ENCODE measurements at regions not wholly inside any gene's neighbourhood (a gene's known extent, or its start where the extent isn't known, plus 50 kb on each side); places are given as distances from the start of the nearest gene placed in this dataset.
A peak's percentile ranks its signal among the peaks of the same experiment; 100 is the strongest.

DNA sequence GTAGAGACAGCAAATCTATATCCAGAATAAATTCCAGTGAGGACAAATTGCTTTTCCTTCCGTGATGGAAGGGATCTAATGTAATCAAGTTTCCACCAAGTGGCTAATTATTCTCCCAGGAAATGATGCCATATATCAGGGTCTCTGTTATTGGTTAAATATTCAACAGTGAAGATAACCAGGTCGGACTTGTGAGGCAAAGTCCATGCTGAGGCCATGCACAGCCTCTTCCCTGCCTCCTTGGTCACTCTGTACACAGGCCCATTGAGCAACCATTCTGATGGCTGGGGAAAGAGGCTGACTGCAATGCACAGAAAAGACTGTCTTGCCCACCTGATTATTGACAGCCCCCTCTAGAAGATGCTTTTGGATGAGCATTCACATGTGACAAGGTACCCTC lies 90.1 kb downstream of the TNFAIP2 start:
- Histone ChIP-seq H3K27me3 (ENCODE audit: control insufficient read depth, insufficient read depth, low read length) (peaks cover 11% of the 10 kb centered on the region), H3K4me1 (ENCODE audit: control insufficient read depth, insufficient read depth, low read length) (no peaks in the 10 kb centered on the region), H3K9me3 (ENCODE audit: control insufficient read depth, low read length) (no peaks in the 10 kb centered on the region), H3K4me3 (ENCODE audit: low read length) (no peak overlapping the region), H3K9ac (ENCODE audit: low read length) (no peak overlapping the region), H3K36me3 (ENCODE audit: control insufficient read depth, insufficient read depth, low read length) (no peaks in the 10 kb centered on the region)

DNA sequence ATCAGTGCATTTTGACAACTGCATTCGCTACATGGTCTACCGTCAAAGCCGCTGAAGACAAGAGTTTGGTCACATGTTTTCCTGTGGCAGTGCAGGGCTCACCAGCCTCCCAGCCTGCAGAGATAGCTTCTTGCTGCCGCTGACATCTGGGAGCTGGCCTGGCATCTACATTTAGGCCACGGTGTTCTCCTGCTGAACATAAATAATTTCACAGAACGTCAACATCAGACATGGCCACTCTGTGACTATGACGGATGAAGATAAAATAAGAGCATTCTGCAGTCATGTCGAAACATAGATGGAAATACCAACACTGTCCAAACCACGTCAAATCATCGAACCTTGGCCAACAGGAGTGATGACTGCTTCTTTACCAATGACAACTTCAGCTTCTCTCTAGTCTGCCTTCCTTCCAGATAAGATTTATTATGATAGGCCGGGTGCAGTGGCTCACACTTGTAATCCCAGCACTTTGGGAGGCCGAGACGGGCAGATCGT lies 91.2 kb downstream of the TNFAIP2 start:
- Histone ChIP-seq H3K9ac (ENCODE audit: low read length) (no peak overlapping the region), H3K36me3 (ENCODE audit: control insufficient read depth, insufficient read depth, low read length) (no peaks in the 10 kb centered on the region), H3K27me3 (ENCODE audit: control insufficient read depth, insufficient read depth, low read length) (peaks cover 3% of the 10 kb centered on the region), H3K9me3 (ENCODE audit: control insufficient read depth, low read length) (no peaks in the 10 kb centered on the region), H3K4me3 (ENCODE audit: low read length) (no peak overlapping the region), H3K4me1 (ENCODE audit: control insufficient read depth, insufficient read depth, low read length) (no peaks in the 10 kb centered on the region)

DNA sequence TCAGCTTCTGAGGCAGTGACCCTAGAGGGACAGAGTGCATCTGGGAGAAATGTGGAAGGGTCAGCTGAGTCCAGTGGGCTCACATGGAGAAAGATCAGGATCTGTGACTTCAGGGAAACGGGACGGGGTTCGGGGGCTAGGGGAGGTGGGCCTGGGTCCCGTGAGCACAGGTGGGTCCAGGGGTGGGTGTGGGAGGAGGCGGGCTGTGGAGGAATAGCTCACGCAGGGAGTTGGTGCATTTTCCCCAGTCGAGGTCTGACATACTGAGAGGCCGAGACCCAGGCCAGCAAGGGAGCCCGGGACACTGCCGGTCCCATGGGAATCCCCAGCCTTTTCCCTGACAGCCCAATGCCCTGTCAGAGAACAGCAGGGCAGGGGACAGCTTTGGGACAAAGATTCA lies 93.1 kb downstream of the TNFAIP2 start:
- Histone ChIP-seq H3K4me1 (ENCODE audit: control insufficient read depth, insufficient read depth, low read length) (no peaks in the 10 kb centered on the region), H3K27me3 (ENCODE audit: control insufficient read depth, insufficient read depth, low read length) (peaks cover 14% of the 10 kb centered on the region), H3K36me3 (ENCODE audit: control insufficient read depth, insufficient read depth, low read length) (no peaks in the 10 kb centered on the region), H3K9ac (ENCODE audit: low read length) (no peak overlapping the region), H3K4me3 (ENCODE audit: low read length) (no peak overlapping the region), H3K9me3 (ENCODE audit: control insufficient read depth, low read length) (no peaks in the 10 kb centered on the region)

DNA sequence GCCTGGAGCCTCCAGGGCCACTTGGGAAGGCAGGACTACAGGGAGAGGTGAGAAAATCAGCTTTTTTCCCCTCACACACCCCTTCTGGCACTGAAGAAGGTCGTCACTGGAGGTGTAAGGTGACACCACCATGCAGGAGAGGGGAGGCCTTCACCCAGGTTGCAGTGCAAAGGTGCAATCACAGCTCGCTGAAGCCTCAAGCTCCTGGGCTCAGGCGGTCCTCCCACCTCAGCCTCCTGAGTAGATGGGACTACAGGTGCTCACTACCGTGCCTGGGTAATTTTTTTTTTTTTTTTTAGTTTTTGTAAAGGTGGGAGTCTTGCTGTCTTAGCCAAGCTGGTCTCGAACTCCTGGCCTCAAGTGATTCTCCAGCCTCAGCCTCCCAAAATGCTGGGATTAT lies 93.6 kb downstream of the TNFAIP2 start:
- Histone ChIP-seq H3K27me3 (ENCODE audit: control insufficient read depth, insufficient read depth, low read length) (peaks cover 19% of the 10 kb centered on the region), H3K4me3 (ENCODE audit: low read length) (no peak overlapping the region), H3K4me1 (ENCODE audit: control insufficient read depth, insufficient read depth, low read length) (no peaks in the 10 kb centered on the region), H3K36me3 (ENCODE audit: control insufficient read depth, insufficient read depth, low read length) (no peaks in the 10 kb centered on the region), H3K9me3 (ENCODE audit: control insufficient read depth, low read length) (no peaks in the 10 kb centered on the region), H3K9ac (ENCODE audit: low read length) (no peak overlapping the region)

DNA sequence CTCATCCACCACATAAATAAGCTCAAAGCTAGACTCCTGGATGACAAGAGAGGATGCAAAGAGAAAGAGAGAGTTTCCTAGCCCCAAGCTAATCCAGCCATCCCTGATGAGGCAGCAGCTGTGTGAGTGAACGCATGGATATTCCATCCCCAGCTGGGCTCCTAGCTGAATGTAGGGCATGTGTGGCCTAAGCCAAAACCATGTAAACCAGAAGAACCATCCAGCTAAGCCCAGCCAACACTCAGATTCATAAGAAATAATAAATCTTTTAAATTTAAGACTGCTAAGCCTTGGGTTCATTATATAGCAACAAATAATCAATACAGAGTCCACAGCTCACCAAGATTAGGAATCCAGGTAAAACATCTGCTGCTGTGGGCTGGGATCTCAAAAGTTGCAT lies 94.3 kb downstream of the TNFAIP2 start:
- Histone ChIP-seq H3K27me3 (ENCODE audit: control insufficient read depth, insufficient read depth, low read length) (peaks cover 24% of the 10 kb centered on the region), H3K4me1 (ENCODE audit: control insufficient read depth, insufficient read depth, low read length) (no peaks in the 10 kb centered on the region), H3K9me3 (ENCODE audit: control insufficient read depth, low read length) (no peaks in the 10 kb centered on the region), H3K9ac (ENCODE audit: low read length) (no peak overlapping the region), H3K4me3 (ENCODE audit: low read length) (no peak overlapping the region), H3K36me3 (ENCODE audit: control insufficient read depth, insufficient read depth, low read length) (no peaks in the 10 kb centered on the region)

DNA sequence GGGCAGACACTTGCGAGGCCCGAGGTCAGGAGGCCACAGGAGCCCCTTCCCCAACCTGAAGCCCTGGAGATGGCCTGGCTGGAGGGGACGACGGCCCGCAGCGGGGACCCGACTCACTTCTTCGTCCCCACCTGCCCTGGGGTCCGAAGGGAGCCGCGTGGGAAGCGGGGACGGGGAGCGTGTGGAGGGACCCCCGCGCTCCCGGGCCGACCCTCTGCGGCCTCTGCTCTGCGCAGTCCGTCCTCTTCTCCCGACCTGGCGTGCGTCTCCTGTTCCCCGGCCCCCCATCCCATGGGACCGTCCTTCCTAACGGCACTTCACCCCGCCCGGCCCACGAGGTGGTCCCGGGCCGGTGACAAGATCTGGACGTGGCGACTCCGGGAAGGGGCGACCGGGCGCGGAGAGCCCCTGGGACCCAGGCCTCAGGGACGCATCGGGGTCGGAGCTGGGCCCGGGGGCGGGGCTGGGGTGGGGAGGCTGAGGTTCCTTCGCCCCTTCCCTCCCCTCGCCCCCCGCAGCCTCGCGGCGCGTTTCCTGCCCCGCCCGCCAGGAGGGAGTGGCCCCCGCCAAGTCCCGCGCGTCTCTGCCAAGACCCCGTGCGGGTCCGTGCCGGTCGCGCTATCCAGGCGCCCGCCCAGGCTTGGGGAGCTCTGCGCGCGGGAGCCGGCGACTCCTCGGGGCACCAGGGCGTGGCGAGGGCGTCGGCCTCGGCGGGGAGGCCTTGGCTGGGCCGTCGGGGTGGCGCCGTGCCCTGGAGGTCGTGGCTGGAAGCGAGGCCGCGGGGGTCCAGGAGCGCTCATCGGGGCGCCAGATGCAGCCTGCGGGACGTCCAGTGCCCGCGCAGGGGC lies 97.1 kb downstream of the TNFAIP2 start:
- H3K9me3 ChIP-seq (ENCODE audit: control insufficient read depth, low read length) = no peaks in the 10 kb centered on the region
- H3K4me1 ChIP-seq (ENCODE audit: control insufficient read depth, insufficient read depth, low read length) = peaks cover 4% of the 10 kb centered on the region
- peaks cover 30% of the 10 kb centered on the region for H3K27me3 ChIP-seq (ENCODE audit: control insufficient read depth, insufficient read depth, low read length)
- no peak overlapping the region for H3K4me3 ChIP-seq (ENCODE audit: low read length)
- no peak overlapping the region for H3K9ac ChIP-seq (ENCODE audit: low read length)
- no peaks in the 10 kb centered on the region for H3K36me3 ChIP-seq (ENCODE audit: control insufficient read depth, insufficient read depth, low read length)

DNA sequence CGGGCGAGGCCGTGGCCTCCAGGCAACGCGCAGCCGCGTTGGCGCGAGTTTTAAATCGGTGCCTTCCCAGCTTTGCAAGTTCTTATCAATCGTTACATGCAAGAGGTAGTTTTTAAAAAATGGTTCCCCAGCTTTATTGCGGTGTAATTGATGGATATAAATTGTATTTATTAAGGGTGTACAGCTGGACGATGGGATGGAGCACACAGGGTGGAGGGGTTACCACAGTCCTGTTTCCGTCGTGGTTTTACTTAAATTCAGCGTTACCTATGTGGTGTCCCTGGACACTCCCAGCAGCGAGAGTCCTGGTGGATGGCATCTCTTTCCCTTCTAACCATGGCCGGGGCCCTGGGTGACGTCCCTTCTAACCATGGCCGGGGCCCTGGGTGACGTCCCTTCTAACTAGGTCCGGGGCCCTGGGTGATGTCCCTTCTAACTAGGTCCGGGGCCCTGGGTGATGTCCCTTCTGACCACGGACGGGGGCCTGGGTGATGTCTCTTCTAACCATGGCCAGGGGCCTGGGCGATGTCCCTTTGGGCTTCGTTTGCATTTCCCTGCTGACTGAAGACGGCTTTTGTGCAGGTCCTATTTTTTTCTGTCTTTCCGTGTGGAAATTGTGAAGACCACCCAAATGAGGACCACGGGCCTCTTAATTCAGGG lies 97.9 kb downstream of the TNFAIP2 start:
- H3K9me3 ChIP-seq (ENCODE audit: control insufficient read depth, low read length) = no peaks in the 10 kb centered on the region
- H3K4me3 ChIP-seq (ENCODE audit: low read length) = no peak overlapping the region

DNA sequence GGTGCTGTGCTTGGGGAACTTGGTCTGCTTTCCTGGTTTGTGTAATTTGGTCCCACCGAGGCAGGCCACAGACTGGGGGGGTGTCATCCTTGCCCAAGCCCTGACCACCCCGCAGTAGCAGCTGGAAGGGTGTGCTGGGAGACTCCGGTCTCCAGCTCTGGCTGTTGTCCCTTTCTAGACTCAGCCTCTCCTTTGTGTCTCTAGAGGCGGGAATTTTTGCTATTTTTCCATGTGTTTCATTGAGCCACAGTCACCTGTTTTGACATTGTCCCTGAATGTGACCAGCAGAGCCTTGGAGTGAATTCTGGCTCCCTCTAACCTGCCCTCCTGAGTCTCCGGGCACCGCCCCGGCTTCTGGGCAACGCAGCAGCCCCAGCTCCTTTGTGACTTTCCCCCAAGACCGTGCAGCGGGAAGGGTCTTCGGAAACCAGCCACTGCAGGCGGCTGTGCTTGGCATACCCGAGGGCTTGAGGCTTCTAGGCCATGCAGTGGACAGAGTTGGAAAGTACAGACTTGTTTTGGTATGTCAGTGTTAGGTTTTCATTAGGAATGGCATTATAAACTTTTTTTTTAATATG lies 98.6 kb downstream of the TNFAIP2 start:
- no peak overlapping the region for H3K4me3 ChIP-seq (ENCODE audit: low read length)
- H3K4me1 ChIP-seq (ENCODE audit: control insufficient read depth, insufficient read depth, low read length) = peaks cover 4% of the 10 kb centered on the region
- H3K27me3 ChIP-seq (ENCODE audit: control insufficient read depth, insufficient read depth, low read length) = peaks cover 33% of the 10 kb centered on the region
- no peaks in the 10 kb centered on the region for H3K36me3 ChIP-seq (ENCODE audit: control insufficient read depth, insufficient read depth, low read length)
- no peaks in the 10 kb centered on the region for H3K9me3 ChIP-seq (ENCODE audit: control insufficient read depth, low read length)
- H3K9ac ChIP-seq (ENCODE audit: low read length) = no peak overlapping the region

More for the DNA sequence above, 97.9 kb downstream of the TNFAIP2 start:
- no peaks in the 10 kb centered on the region for H3K36me3 ChIP-seq (ENCODE audit: control insufficient read depth, insufficient read depth, low read length)
- H3K9ac ChIP-seq (ENCODE audit: low read length) = no peak overlapping the region
- H3K4me1 ChIP-seq (ENCODE audit: control insufficient read depth, insufficient read depth, low read length) = peaks cover 4% of the 10 kb centered on the region
- peaks cover 33% of the 10 kb centered on the region for H3K27me3 ChIP-seq (ENCODE audit: control insufficient read depth, insufficient read depth, low read length)

DNA sequence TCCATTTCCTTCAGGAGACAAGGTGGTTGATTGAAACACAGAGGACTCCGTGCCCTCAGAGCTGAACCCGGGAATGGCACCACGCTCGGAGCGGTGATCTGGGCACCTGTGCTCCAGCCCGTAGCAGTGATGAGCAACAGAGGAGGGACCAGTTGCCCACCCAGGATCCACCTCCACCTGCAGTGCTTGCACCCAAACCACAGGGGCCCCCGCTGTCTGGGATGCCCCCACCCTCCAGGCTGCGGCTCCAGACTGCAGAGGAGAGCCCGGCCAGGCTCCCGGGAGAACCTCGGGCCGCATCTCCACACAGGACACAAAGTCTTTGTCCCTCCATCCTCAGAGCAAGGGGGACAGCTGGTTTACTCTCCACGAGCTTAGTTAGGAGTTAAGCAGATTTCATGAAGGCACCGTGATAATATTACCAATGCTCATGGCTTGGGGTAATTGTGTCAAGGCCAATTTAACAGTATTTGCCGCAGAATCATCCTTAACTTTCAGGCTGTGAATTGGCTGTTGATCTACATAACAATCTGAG lies 100.6 kb downstream of the TNFAIP2 start:
- no peak overlapping the region for H3K9ac ChIP-seq (ENCODE audit: low read length)
- peaks cover 33% of the 10 kb centered on the region for H3K27me3 ChIP-seq (ENCODE audit: control insufficient read depth, insufficient read depth, low read length)
- peaks cover 4% of the 10 kb centered on the region for H3K4me1 ChIP-seq (ENCODE audit: control insufficient read depth, insufficient read depth, low read length)
- no peaks in the 10 kb centered on the region for H3K36me3 ChIP-seq (ENCODE audit: control insufficient read depth, insufficient read depth, low read length)
- H3K9me3 ChIP-seq (ENCODE audit: control insufficient read depth, low read length) = no peaks in the 10 kb centered on the region
- no peak overlapping the region for H3K4me3 ChIP-seq (ENCODE audit: low read length)

DNA sequence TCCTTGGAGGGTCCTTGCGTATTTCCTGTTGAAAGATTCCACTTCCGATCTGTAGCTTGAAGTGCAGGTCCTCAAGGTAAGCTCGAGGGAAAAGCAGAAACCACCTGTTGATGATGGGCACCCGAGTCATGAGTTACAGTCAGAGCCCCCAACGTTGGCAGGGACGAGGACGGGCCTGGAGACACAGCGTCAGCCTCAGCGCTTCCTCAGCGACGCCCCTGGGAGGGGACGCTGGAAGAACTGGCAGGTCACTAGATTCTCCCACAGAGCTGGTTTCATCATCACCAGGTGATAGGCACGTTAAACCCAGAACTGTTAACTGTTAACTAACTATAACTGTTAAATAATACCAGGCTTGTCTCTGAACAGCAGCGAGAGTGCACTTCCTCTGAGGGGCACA lies 101.8 kb downstream of the TNFAIP2 start:
- Histone ChIP-seq H3K9ac (ENCODE audit: low read length) (peak overlapping the region; percentile 12), H3K36me3 (ENCODE audit: control insufficient read depth, insufficient read depth, low read length) (no peaks in the 10 kb centered on the region), H3K4me1 (ENCODE audit: control insufficient read depth, insufficient read depth, low read length) (peaks cover 4% of the 10 kb centered on the region), H3K4me3 (ENCODE audit: low read length) (no peak overlapping the region), H3K27me3 (ENCODE audit: control insufficient read depth, insufficient read depth, low read length) (peaks cover 29% of the 10 kb centered on the region), H3K9me3 (ENCODE audit: control insufficient read depth, low read length) (no peaks in the 10 kb centered on the region)

DNA sequence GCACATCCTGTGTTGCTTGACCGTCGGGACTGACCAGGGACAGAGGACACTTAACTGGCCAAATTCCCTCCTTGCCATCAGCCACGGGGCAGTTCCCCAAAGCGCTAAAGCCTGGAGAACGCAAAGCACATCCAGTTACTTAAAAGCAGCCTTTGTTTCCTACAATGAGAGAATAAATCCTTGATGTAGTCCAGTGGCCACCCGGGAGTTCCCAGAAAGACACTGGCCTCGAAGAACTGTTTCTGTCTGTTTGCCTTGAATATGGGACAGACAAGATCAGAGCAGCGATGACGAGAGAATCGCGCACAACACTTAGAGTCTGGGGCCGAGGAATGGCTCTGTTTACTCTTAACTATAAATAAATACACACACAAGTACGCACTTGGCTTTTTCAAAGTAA lies 102.2 kb downstream of the TNFAIP2 start:
- H3K4me3 ChIP-seq (ENCODE audit: low read length) = no peak overlapping the region
- H3K4me1 ChIP-seq (ENCODE audit: control insufficient read depth, insufficient read depth, low read length) = peaks cover 4% of the 10 kb centered on the region
- no peaks in the 10 kb centered on the region for H3K9me3 ChIP-seq (ENCODE audit: control insufficient read depth, low read length)
- H3K27me3 ChIP-seq (ENCODE audit: control insufficient read depth, insufficient read depth, low read length) = peaks cover 26% of the 10 kb centered on the region
- H3K36me3 ChIP-seq (ENCODE audit: control insufficient read depth, insufficient read depth, low read length) = no peaks in the 10 kb centered on the region
- H3K9ac ChIP-seq (ENCODE audit: low read length) = peak overlapping the region; percentile 12

Measured in mucosa of stomach (tissue), 1 donor.